ENCODE measurements at regions not wholly inside any gene's neighbourhood (a gene's known extent, or its start where the extent isn't known, plus 50 kb on each side); places are given as distances from the start of the nearest gene placed in this dataset.
A peak's percentile ranks its signal among the peaks of the same experiment; 100 is the strongest.
"Not testable (repeated sequence)": the region's sequence is repeated elsewhere in the genome, so short reads cannot be mapped to it uniquely, and the experiment has no call there.

GRCh38 chr2:67321588-67321903 lies 75.6 kb upstream of the ETAA1 start:
- no peak for TF ChIP-seq CTCF (IDR thresholded peaks at IDR 0.05)
- no peaks in the 10 kb centered on the region for H3K36me3 Mint-ChIP-seq (ENCODE audit: low read depth)
- H3K27ac Mint-ChIP-seq (ENCODE audit: unreplicated experiment), result no peak overlapping the region
- no peaks in the 10 kb centered on the region for H3K9me3 Mint-ChIP-seq (ENCODE audit: low read depth)
- H3K27me3 Mint-ChIP-seq (ENCODE audit: low read depth), result peaks cover 13% of the 10 kb centered on the region
- H3K4me3 Mint-ChIP-seq (ENCODE audit: unreplicated experiment), result no peak overlapping the region
- H3K4me1 Mint-ChIP-seq (ENCODE audit: low read depth), result peaks cover 10% of the 10 kb centered on the region
- DNase-seq (ENCODE audit: low spot score), result no peak

- Mint-ChIP-seq H3K27ac (ENCODE audit: unreplicated experiment) (no peak overlapping the region), H3K27me3 (ENCODE audit: low read depth) (peaks cover 16% of the 10 kb centered on the region), H3K4me3 (ENCODE audit: unreplicated experiment) (no peak overlapping the region), H3K9me3 (ENCODE audit: low read depth) (no peaks in the 10 kb centered on the region), H3K4me1 (ENCODE audit: low read depth) (peaks cover 10% of the 10 kb centered on the region), H3K36me3 (ENCODE audit: low read depth) (no peaks in the 10 kb centered on the region)
- peak; percentile 76 for TF ChIP-seq CTCF (IDR thresholded peaks at IDR 0.05)
- no peak for DNase-seq (ENCODE audit: low spot score)
Measured at GRCh38 chr2:67322353-67323001, 74.7 kb upstream of the ETAA1 start.

GRCh38 chr2:67323209-67323991 lies 73.7 kb upstream of the ETAA1 start:
- Mint-ChIP-seq H3K9me3 (ENCODE audit: low read depth) (no peaks in the 10 kb centered on the region), H3K27me3 (ENCODE audit: low read depth) (peaks cover 16% of the 10 kb centered on the region), H3K36me3 (ENCODE audit: low read depth) (no peaks in the 10 kb centered on the region), H3K4me3 (ENCODE audit: unreplicated experiment) (no peak overlapping the region), H3K27ac (ENCODE audit: unreplicated experiment) (no peak overlapping the region), H3K4me1 (ENCODE audit: low read depth) (peaks cover 10% of the 10 kb centered on the region)
- TF ChIP-seq CTCF (IDR thresholded peaks at IDR 0.05), result no peak
- DNase-seq (ENCODE audit: low spot score), result no peak

DNA sequence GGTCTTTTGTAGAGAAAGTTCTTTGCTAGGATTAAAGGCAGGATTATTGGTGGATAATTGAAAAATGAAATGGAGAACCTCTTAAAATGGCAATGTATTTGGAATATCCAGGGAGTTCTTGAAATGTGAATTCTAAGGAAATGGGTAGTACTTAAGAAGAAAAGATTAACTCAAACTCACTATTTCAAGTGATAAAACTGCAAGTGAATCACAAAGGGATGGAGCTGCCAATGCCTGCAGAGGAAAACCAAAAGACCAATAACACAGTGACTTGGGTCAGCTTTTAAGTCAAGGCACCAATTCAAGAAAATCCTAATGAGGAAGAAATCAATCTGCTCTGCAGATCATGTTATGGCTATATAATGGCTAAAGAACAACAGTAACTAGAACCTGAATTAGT lies 67.6 kb upstream of the ETAA1 start:
- no peak overlapping the region for H3K27ac Mint-ChIP-seq (ENCODE audit: unreplicated experiment)
- no peak overlapping the region for H3K4me3 Mint-ChIP-seq (ENCODE audit: unreplicated experiment)

DNA sequence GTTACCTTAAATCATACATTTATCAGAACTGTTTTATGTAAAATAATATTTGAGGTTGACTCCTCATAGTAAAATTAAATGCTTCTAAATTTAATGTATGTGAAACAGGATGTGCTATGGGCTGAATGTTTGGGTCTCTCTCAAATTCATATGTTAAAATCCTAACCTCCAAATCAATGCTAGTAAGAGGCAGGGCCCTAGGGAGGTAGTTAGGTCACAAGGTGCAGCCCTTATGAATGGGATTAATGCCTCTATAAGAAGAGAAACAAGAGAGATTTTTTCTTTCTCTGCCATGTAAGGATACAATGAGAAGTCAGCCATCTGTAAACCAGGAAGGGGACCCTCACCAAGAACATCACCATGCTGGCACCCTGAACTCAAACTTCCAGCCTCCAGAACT lies 67.2 kb upstream of the ETAA1 start:
- TF ChIP-seq CTCF (IDR thresholded peaks at IDR 0.05), result no peak
- no peaks in the 10 kb centered on the region for H3K9me3 Mint-ChIP-seq (ENCODE audit: low read depth)
- no peak overlapping the region for H3K4me3 Mint-ChIP-seq (ENCODE audit: unreplicated experiment)
- peaks cover 29% of the 10 kb centered on the region for H3K27me3 Mint-ChIP-seq (ENCODE audit: low read depth)
- no peak for DNase-seq (ENCODE audit: low spot score)
- no peaks in the 10 kb centered on the region for H3K36me3 Mint-ChIP-seq (ENCODE audit: low read depth)
- H3K27ac Mint-ChIP-seq (ENCODE audit: unreplicated experiment), result no peak overlapping the region
- no peaks in the 10 kb centered on the region for H3K4me1 Mint-ChIP-seq (ENCODE audit: low read depth)

More for the DNA sequence above, 67.6 kb upstream of the ETAA1 start:
- DNase-seq (ENCODE audit: low spot score), result no peak
- H3K27me3 Mint-ChIP-seq (ENCODE audit: low read depth), result peaks cover 34% of the 10 kb centered on the region
- H3K9me3 Mint-ChIP-seq (ENCODE audit: low read depth), result no peaks in the 10 kb centered on the region
- no peaks in the 10 kb centered on the region for H3K36me3 Mint-ChIP-seq (ENCODE audit: low read depth)
- no peak for TF ChIP-seq CTCF (IDR thresholded peaks at IDR 0.05)
- no peaks in the 10 kb centered on the region for H3K4me1 Mint-ChIP-seq (ENCODE audit: low read depth)

GRCh38 chr2:67331419-67332086 lies 65.6 kb upstream of the ETAA1 start:
- H3K27ac Mint-ChIP-seq (ENCODE audit: unreplicated experiment); H3K4me3 Mint-ChIP-seq (ENCODE audit: unreplicated experiment); H3K4me1 Mint-ChIP-seq (ENCODE audit: low read depth); H3K36me3 Mint-ChIP-seq (ENCODE audit: low read depth); H3K9me3 Mint-ChIP-seq (ENCODE audit: low read depth); DNase-seq (ENCODE audit: low spot score): not testable (repeated sequence)
- H3K27me3 Mint-ChIP-seq (ENCODE audit: low read depth), result peaks cover 25% of the 10 kb centered on the region

All from chondrocyte (in vitro differentiated cells).